ENCODE measurements at regions not wholly inside any gene's neighbourhood (a gene's known extent, or its start where the extent isn't known, plus 50 kb on each side); places are given as distances from the start of the nearest gene placed in this dataset.

DNA sequence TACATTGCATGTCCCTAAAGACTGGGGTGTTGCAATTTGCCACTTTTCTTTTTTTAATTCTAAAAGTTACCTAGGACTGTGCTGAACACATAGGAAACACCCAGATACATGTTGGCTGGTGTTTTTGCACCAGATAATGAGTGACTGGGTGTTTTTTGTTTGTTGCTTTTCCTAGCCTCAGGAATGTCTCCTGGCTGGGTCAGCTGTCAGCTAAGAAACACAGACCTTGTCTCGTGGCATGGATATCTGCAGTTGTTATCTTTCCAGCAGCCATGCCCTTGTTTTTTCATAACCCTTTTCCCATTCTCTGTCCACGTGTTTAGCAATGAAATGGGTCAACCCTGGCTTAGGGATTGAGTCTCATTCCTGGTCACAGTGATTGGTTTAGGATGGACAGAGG is 433.9 kb upstream of the ZMIZ1 start:
- TF ChIP-seq, protein P1, sequence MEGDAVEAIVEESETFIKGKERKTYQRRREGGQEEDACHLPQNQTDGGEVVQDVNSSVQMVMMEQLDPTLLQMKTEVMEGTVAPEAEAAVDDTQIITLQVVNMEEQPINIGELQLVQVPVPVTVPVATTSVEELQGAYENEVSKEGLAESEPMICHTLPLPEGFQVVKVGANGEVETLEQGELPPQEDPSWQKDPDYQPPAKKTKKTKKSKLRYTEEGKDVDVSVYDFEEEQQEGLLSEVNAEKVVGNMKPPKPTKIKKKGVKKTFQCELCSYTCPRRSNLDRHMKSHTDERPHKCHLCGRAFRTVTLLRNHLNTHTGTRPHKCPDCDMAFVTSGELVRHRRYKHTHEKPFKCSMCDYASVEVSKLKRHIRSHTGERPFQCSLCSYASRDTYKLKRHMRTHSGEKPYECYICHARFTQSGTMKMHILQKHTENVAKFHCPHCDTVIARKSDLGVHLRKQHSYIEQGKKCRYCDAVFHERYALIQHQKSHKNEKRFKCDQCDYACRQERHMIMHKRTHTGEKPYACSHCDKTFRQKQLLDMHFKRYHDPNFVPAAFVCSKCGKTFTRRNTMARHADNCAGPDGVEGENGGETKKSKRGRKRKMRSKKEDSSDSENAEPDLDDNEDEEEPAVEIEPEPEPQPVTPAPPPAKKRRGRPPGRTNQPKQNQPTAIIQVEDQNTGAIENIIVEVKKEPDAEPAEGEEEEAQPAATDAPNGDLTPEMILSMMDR (conservative IDR thresholded peaks at IDR 0.05 in 1 of 2, IDR thresholded peaks at IDR 0.05 in 1 of 2; ENCODE audit: low read depth in 1 of 2, low read length in 2 of 2) = no peak
- no peak for TF ChIP-seq EZH2 (IDR thresholded peaks at IDR 0.05; ENCODE audit: low read length, missing control alignments)
